ENCODE measurements at regions not wholly inside any gene's neighbourhood (a gene's known extent, or its start where the extent isn't known, plus 50 kb on each side); places are given as distances from the start of the nearest gene placed in this dataset.

- no peak for TF ChIP-seq CTCF (conservative IDR thresholded peaks at IDR 0.05; ENCODE audit: low read depth, low read length)
- no peak overlapping the region for H3K4me3 ChIP-seq (ENCODE audit: low read depth, low read length)
- DNase-seq (ENCODE audit: low read depth) = no peak
Observed at GRCh38 chr5:24963611-24964010, 318.8 kb upstream of the CDH10 start.

DNA sequence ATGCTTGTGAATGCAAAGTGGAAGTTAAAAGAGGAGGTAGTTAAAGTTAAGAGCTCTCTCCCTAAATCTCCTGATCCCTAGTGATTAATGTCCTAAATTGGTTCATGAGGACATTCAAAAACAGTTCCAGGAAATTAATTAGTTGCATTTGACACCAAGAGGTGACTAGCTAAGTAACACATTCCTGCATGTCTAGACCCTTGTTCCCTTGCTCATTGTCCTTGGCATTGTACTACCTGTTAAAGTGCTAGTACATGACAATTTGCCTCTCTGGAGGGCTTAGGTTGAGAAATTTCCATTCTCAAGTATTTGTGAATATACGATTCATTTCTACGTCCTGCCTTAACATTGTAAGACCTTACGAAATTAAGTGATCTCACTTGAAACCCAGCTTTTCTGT is 278.6 kb upstream of the CDH10 start:
- no peak overlapping the region for H3K4me3 ChIP-seq (ENCODE audit: low read depth, low read length)
- DNase-seq (ENCODE audit: low read depth) = no peak
- no peak for TF ChIP-seq CTCF (conservative IDR thresholded peaks at IDR 0.05; ENCODE audit: low read depth, low read length)

DNA sequence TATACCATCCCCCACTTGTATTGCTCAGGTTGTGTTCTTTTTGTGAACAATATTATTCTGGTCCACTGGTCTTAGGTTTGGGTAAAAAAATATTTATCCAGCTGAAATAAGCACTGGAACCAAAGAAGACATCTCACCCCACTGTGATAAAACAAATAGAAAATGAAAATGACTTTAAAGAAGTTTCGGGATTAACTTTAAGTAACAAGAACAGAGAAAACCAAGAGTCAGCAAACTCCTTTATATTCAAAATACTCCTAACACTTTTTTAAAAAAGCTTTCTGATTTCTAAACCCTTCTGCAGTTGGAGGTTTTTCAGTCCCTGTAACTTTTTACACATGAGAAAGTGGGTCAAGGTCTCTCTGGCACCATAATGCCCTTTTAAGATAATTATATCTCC is 273.9 kb upstream of the CDH10 start:
- no peak overlapping the region for H3K4me3 ChIP-seq (ENCODE audit: low read depth, low read length)
- no peak for DNase-seq (ENCODE audit: low read depth)
- TF ChIP-seq CTCF (conservative IDR thresholded peaks at IDR 0.05; ENCODE audit: low read depth, low read length) = no peak

GRCh38 chr5:24916863-24917262 is 272.1 kb upstream of the CDH10 start:
- no peak overlapping the region for H3K4me3 ChIP-seq (ENCODE audit: low read depth, low read length)
- DNase-seq (ENCODE audit: low read depth) = no peak
- no peak for TF ChIP-seq CTCF (conservative IDR thresholded peaks at IDR 0.05; ENCODE audit: low read depth, low read length)

- H3K4me3 ChIP-seq (ENCODE audit: low read depth, low read length) = no peak overlapping the region
- DNase-seq (ENCODE audit: low read depth) = no peak
- TF ChIP-seq CTCF (conservative IDR thresholded peaks at IDR 0.05; ENCODE audit: low read depth, low read length) = no peak
Observed at GRCh38 chr5:24909210-24909609, 264.4 kb upstream of the CDH10 start.

GRCh38 chr5:24906689-24907088 is 261.9 kb upstream of the CDH10 start:
- no peak for DNase-seq (ENCODE audit: low read depth)
- no peak overlapping the region for H3K4me3 ChIP-seq (ENCODE audit: low read depth, low read length)
- no peak for TF ChIP-seq CTCF (conservative IDR thresholded peaks at IDR 0.05; ENCODE audit: low read depth, low read length)

DNA sequence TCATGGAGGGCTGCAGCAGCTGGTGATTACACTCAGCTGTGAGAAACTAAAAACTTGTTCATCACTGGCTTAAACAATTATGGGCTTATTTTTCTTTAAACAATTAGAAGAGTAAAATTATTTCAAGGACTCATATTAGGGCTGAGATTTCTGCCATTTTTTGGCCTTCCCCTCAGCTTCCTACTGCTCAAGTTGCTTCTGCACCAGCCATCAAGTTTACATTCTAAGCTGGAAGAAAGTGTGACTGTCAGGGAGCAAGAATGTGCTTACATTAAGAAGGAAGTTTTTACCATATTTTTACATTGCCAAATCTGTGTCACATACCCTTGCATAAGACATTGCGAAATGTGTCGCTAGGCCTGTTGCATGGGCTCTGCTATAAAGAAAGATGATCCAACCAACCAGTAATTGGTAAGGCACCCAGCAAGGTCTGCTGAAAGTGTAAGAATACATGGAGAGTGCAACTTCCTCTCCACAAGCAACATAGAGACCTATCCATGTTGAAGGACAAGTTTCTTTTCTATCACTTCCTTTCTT is 260.3 kb upstream of the CDH10 start:
- no peak for TF ChIP-seq CTCF (conservative IDR thresholded peaks at IDR 0.05; ENCODE audit: low read depth, low read length)
- no peak overlapping the region for H3K4me3 ChIP-seq (ENCODE audit: low read depth, low read length)
- no peak for DNase-seq (ENCODE audit: low read depth)
